ENCODE measurements at regions not wholly inside any gene's neighbourhood (a gene's known extent, or its start where the extent isn't known, plus 50 kb on each side); places are given as distances from the start of the nearest gene placed in this dataset.

DNA sequence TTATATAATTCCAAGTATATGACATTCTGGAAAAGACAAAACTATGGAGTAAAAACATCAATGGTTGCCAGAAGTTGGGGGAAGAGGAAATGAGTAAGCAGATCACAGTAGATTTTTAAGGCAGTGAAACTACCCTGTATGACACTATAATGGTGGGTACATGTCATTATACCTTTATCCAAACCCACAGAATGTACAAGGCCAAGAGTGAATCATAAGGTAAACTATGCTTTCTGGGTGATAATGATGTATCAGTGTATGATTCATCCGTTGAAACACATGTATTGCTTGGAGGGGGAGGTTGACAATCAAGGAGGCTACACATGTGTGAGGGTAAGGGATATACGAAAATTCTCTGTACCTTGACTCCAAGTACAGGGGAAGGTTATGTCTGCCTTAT, 862.7 kb downstream of the PLA2G4A start:
- H3K9me3 ChIP-seq (ENCODE audit: control insufficient read depth in 4 of 4, low read length in 3 of 4) = no peaks in the 10 kb centered on the region
- no peak overlapping the region for H3K27ac ChIP-seq (ENCODE audit: low read depth in 1 of 2, low read length in 2 of 2)
- no peaks in the 10 kb centered on the region for H3K36me3 ChIP-seq (ENCODE audit: control insufficient read depth in 4 of 4, insufficient read depth in 3 of 4, low read depth in 1 of 4, low read length in 3 of 4)
- no peak for DNase-seq (ENCODE audit: low spot score)
- TF ChIP-seq, protein P1, sequence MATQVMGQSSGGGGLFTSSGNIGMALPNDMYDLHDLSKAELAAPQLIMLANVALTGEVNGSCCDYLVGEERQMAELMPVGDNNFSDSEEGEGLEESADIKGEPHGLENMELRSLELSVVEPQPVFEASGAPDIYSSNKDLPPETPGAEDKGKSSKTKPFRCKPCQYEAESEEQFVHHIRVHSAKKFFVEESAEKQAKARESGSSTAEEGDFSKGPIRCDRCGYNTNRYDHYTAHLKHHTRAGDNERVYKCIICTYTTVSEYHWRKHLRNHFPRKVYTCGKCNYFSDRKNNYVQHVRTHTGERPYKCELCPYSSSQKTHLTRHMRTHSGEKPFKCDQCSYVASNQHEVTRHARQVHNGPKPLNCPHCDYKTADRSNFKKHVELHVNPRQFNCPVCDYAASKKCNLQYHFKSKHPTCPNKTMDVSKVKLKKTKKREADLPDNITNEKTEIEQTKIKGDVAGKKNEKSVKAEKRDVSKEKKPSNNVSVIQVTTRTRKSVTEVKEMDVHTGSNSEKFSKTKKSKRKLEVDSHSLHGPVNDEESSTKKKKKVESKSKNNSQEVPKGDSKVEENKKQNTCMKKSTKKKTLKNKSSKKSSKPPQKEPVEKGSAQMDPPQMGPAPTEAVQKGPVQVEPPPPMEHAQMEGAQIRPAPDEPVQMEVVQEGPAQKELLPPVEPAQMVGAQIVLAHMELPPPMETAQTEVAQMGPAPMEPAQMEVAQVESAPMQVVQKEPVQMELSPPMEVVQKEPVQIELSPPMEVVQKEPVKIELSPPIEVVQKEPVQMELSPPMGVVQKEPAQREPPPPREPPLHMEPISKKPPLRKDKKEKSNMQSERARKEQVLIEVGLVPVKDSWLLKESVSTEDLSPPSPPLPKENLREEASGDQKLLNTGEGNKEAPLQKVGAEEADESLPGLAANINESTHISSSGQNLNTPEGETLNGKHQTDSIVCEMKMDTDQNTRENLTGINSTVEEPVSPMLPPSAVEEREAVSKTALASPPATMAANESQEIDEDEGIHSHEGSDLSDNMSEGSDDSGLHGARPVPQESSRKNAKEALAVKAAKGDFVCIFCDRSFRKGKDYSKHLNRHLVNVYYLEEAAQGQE (IDR thresholded peaks at IDR 0.05) = no peak
- TF ChIP-seq TAF1 (conservative IDR thresholded peaks at IDR 0.05) (no peak), FOXA2 (IDR thresholded peaks at IDR 0.05) (no peak), EGR1 (IDR thresholded peaks at IDR 0.05; ENCODE audit: low read depth in 2 of 2) (no peak), YY1 (IDR thresholded peaks at IDR 0.05) (no peak), SP1 (IDR thresholded peaks at IDR 0.05) (no peak), RXRA (IDR thresholded peaks at IDR 0.05) (no peak), HNF4G (IDR thresholded peaks at IDR 0.05) (no peak), HNF4A (conservative IDR thresholded peaks at IDR 0.05) (no peak), JUND (IDR thresholded peaks at IDR 0.05) (no peak), RAD21 (IDR thresholded peaks at IDR 0.05) (no peak), GABPA (IDR thresholded peaks at IDR 0.05 in 1 of 2, conservative IDR thresholded peaks at IDR 0.05 in 1 of 2) (no peak), FOXA1 (IDR thresholded peaks at IDR 0.05) (no peak), NR2F2 (IDR thresholded peaks at IDR 0.05) (no peak)
- TF ChIP-seq, protein P2, sequence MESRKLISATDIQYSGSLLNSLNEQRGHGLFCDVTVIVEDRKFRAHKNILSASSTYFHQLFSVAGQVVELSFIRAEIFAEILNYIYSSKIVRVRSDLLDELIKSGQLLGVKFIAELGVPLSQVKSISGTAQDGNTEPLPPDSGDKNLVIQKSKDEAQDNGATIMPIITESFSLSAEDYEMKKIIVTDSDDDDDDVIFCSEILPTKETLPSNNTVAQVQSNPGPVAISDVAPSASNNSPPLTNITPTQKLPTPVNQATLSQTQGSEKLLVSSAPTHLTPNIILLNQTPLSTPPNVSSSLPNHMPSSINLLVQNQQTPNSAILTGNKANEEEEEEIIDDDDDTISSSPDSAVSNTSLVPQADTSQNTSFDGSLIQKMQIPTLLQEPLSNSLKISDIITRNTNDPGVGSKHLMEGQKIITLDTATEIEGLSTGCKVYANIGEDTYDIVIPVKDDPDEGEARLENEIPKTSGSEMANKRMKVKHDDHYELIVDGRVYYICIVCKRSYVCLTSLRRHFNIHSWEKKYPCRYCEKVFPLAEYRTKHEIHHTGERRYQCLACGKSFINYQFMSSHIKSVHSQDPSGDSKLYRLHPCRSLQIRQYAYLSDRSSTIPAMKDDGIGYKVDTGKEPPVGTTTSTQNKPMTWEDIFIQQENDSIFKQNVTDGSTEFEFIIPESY (IDR thresholded peaks at IDR 0.05) = no peak
- TF ChIP-seq, protein P3, sequence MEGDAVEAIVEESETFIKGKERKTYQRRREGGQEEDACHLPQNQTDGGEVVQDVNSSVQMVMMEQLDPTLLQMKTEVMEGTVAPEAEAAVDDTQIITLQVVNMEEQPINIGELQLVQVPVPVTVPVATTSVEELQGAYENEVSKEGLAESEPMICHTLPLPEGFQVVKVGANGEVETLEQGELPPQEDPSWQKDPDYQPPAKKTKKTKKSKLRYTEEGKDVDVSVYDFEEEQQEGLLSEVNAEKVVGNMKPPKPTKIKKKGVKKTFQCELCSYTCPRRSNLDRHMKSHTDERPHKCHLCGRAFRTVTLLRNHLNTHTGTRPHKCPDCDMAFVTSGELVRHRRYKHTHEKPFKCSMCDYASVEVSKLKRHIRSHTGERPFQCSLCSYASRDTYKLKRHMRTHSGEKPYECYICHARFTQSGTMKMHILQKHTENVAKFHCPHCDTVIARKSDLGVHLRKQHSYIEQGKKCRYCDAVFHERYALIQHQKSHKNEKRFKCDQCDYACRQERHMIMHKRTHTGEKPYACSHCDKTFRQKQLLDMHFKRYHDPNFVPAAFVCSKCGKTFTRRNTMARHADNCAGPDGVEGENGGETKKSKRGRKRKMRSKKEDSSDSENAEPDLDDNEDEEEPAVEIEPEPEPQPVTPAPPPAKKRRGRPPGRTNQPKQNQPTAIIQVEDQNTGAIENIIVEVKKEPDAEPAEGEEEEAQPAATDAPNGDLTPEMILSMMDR (IDR thresholded peaks at IDR 0.05; ENCODE audit: low read depth, low read length, missing input control) = no peak
- TF ChIP-seq, protein P4, sequence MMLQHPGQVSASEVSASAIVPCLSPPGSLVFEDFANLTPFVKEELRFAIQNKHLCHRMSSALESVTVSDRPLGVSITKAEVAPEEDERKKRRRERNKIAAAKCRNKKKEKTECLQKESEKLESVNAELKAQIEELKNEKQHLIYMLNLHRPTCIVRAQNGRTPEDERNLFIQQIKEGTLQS (IDR thresholded peaks at IDR 0.05) = no peak
- TF ChIP-seq, protein P5, sequence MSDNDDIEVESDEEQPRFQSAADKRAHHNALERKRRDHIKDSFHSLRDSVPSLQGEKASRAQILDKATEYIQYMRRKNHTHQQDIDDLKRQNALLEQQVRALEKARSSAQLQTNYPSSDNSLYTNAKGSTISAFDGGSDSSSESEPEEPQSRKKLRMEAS (IDR thresholded peaks at IDR 0.05) = no peak
- H3K27me3 ChIP-seq (ENCODE audit: control insufficient read depth in 4 of 4, insufficient read depth in 4 of 4, low read length in 3 of 4) = no peaks in the 10 kb centered on the region
- 68% methylated on average over 2 of the region's 2 CpGs for WGBS
- no peak overlapping the region for H3K9ac ChIP-seq (ENCODE audit: low read depth in 1 of 2, low read length in 2 of 2)
- peaks cover 0 to 6% (median 0%) of the 10 kb centered on the region in 4 donors for H3K4me1 ChIP-seq (ENCODE audit: control insufficient read depth in 4 of 4, insufficient read depth in 4 of 4, low read length in 3 of 4)
- no peak overlapping the region for H3K4me3 ChIP-seq (ENCODE audit: low read depth in 1 of 3, low read length in 3 of 3)

All from liver (tissue), 8 donors.